ENCODE measurements at regions not wholly inside any gene's neighbourhood (a gene's known extent, or its start where the extent isn't known, plus 50 kb on each side); places are given as distances from the start of the nearest gene placed in this dataset.

DNA sequence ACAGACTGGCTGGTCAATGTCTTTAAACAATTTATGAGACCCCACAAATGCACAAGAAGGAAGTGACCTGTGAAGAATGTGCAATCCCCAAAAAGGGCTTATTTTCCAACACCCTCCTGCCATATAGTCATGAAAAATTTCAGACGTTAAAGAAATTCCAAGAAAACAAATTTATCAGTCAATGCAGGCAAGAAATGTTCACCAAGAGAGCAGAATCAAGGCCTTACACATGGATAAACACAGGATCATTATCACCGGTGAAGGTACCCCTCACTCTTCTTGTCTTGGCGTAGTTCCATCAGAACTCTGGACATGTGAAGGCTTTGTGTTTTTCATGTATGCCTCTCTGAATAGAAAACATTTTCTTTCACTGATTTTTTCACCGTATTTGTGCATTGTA lies 186.7 kb upstream of the GALNTL6 start:
- Histone ChIP-seq H3K79me2 (ENCODE audit: low read length) (no peaks in the 10 kb centered on the region), H3K27me3 (ENCODE audit: low read length) (no peaks in the 10 kb centered on the region), H3K4me2 (ENCODE audit: low read length) (no peak overlapping the region), H3F3A (ENCODE audit: low read length, unreplicated experiment) (no peaks in the 10 kb centered on the region), H3K36me3 (ENCODE audit: low read depth, low read length) (no peaks in the 10 kb centered on the region), H3K9me3 (ENCODE audit: low read length) (no peaks in the 10 kb centered on the region), H3K9ac (ENCODE audit: low read length) (no peak overlapping the region), H3K27ac (ENCODE audit: low read length) (no peak overlapping the region), H3K9me2 (replicated peaks; ENCODE audit: low read length) (no peaks in the 10 kb centered on the region), H4K20me1 (ENCODE audit: low read length) (no peaks in the 10 kb centered on the region), H3K4me3 (ENCODE audit: low read length) (no peak overlapping the region), H3K4me1 (ENCODE audit: insufficient read depth, low read length) (no peaks in the 10 kb centered on the region), H2AFZ (ENCODE audit: low read length) (no peak overlapping the region)
- no peak for TF ChIP-seq EZH2 (IDR thresholded peaks at IDR 0.05; ENCODE audit: low read length, unreplicated experiment)
- TF ChIP-seq, protein P1, sequence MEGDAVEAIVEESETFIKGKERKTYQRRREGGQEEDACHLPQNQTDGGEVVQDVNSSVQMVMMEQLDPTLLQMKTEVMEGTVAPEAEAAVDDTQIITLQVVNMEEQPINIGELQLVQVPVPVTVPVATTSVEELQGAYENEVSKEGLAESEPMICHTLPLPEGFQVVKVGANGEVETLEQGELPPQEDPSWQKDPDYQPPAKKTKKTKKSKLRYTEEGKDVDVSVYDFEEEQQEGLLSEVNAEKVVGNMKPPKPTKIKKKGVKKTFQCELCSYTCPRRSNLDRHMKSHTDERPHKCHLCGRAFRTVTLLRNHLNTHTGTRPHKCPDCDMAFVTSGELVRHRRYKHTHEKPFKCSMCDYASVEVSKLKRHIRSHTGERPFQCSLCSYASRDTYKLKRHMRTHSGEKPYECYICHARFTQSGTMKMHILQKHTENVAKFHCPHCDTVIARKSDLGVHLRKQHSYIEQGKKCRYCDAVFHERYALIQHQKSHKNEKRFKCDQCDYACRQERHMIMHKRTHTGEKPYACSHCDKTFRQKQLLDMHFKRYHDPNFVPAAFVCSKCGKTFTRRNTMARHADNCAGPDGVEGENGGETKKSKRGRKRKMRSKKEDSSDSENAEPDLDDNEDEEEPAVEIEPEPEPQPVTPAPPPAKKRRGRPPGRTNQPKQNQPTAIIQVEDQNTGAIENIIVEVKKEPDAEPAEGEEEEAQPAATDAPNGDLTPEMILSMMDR (conservative IDR thresholded peaks at IDR 0.05; ENCODE audit: low read depth, low read length) = no peak
- no peak for TF ChIP-seq EZH2phosphoT487 (IDR thresholded peaks at IDR 0.05; ENCODE audit: borderline replicate concordance, low read length)
- intact Hi-C loops (cut with micrococcal nuclease) = no loop called here
- no TSS peak for BruUV-seq (replicated peaks)
- ChIA-PET CTCF (no interaction called here), POLR2A (ENCODE audit: unreplicated experiment) (no interaction called here)
- DNase-seq (no peak), ATAC-seq (no peak)

DNA sequence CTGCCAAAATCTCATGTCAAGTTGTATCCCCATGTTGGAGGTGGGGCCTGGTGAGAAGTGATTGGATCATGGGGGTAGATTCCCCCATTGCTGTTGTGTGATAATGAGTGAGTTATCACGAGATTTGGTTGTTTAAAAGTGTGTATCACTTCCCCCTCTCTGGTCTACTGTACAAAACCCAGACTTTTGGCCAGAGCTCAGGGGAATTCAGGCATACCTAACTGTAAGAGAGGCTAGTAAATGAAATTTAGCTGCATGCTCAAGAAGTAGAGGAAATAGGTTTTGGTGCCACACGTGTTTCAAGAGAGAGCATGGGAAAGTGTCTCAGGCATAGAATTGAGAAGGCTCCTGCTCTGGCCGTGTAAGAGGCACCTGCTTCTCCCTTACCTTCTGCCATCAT lies 190.5 kb upstream of the GALNTL6 start:
- Histone ChIP-seq H3K36me3 (ENCODE audit: low read depth, low read length) (no peaks in the 10 kb centered on the region), H3K9me2 (replicated peaks; ENCODE audit: low read length) (no peaks in the 10 kb centered on the region), H3K27ac (ENCODE audit: low read length) (no peak overlapping the region), H4K20me1 (ENCODE audit: low read length) (no peaks in the 10 kb centered on the region), H3K9me3 (ENCODE audit: low read length) (no peaks in the 10 kb centered on the region), H3K79me2 (ENCODE audit: low read length) (no peaks in the 10 kb centered on the region), H3K4me3 (ENCODE audit: low read length) (no peak overlapping the region), H2AFZ (ENCODE audit: low read length) (no peak overlapping the region), H3K27me3 (ENCODE audit: low read length) (no peaks in the 10 kb centered on the region), H3K9ac (ENCODE audit: low read length) (no peak overlapping the region), H3K4me1 (ENCODE audit: insufficient read depth, low read length) (no peaks in the 10 kb centered on the region), H3F3A (ENCODE audit: low read length, unreplicated experiment) (no peaks in the 10 kb centered on the region), H3K4me2 (ENCODE audit: low read length) (no peak overlapping the region)
- POLR2A ChIA-PET (ENCODE audit: unreplicated experiment) = no interaction called here
- intact Hi-C loops (cut with micrococcal nuclease) = no loop called here
- no peak for DNase-seq
- no peak for ATAC-seq
- TF ChIP-seq EZH2phosphoT487 (IDR thresholded peaks at IDR 0.05; ENCODE audit: borderline replicate concordance, low read length) (no peak), EZH2 (IDR thresholded peaks at IDR 0.05; ENCODE audit: low read length, unreplicated experiment) (no peak)
- TF ChIP-seq, protein P1 (conservative IDR thresholded peaks at IDR 0.05; ENCODE audit: low read depth, low read length) = no peak
- CTCF ChIA-PET = no interaction called here
- BruUV-seq (replicated peaks) = no TSS peak

DNA sequence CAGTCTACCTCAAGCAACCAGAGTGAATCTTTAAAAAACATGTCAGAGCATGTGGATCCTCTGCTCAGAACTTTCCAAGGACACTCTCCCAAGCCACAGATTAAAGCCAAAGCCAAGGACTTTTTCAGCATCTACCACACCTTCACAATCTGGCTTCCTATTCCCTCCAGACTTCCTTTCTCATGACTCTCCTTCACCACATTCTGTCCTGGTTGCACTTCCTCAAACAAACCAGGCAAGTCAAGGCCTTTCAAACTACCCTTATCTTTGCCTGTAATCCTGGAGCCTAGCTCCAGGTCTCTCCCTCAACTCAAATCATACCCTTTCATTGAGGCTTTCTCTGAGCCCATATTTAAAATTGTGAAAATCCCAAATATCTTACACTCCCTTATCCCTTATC lies 191.6 kb upstream of the GALNTL6 start:
- TF ChIP-seq, protein P1 (conservative IDR thresholded peaks at IDR 0.05; ENCODE audit: low read depth, low read length) = no peak
- TF ChIP-seq EZH2phosphoT487 (IDR thresholded peaks at IDR 0.05; ENCODE audit: borderline replicate concordance, low read length) (no peak), EZH2 (IDR thresholded peaks at IDR 0.05; ENCODE audit: low read length, unreplicated experiment) (no peak)
- no peaks in the 10 kb centered on the region for H3K79me2 ChIP-seq (ENCODE audit: low read length)
- H3F3A ChIP-seq (ENCODE audit: low read length, unreplicated experiment) = no peaks in the 10 kb centered on the region
- no peak overlapping the region for H3K9ac ChIP-seq (ENCODE audit: low read length)
- H2AFZ ChIP-seq (ENCODE audit: low read length) = no peak overlapping the region
- no peaks in the 10 kb centered on the region for H3K4me1 ChIP-seq (ENCODE audit: insufficient read depth, low read length)
- H3K4me3 ChIP-seq (ENCODE audit: low read length) = no peak overlapping the region
- no peaks in the 10 kb centered on the region for H4K20me1 ChIP-seq (ENCODE audit: low read length)
- DNase-seq (no peak), ATAC-seq (no peak)
- H3K4me2 ChIP-seq (ENCODE audit: low read length) = no peak overlapping the region
- no TSS peak for BruUV-seq (replicated peaks)
- no peaks in the 10 kb centered on the region for H3K9me2 ChIP-seq (replicated peaks; ENCODE audit: low read length)
- POLR2A ChIA-PET (ENCODE audit: unreplicated experiment) = no interaction called here
- CTCF ChIA-PET = no interaction called here
- intact Hi-C loops (cut with micrococcal nuclease) = no loop called here
- H3K36me3 ChIP-seq (ENCODE audit: low read depth, low read length) = no peaks in the 10 kb centered on the region
- H3K27ac ChIP-seq (ENCODE audit: low read length) = no peak overlapping the region
- H3K27me3 ChIP-seq (ENCODE audit: low read length) = no peaks in the 10 kb centered on the region
- no peaks in the 10 kb centered on the region for H3K9me3 ChIP-seq (ENCODE audit: low read length)
